Heart right ventricle (tissue), 16 donors: ENCODE measurements at regions not wholly inside any gene's neighbourhood (a gene's known extent, or its start where the extent isn't known, plus 50 kb on each side); places are given as distances from the start of the nearest gene placed in this dataset.

Experiments
- ATAC-seq, 8 donors: fragments of 200-7000 bp; cut with Tn5 transposase; one replicate each; pipeline ENCODE4 v1.9.1; 2020; ENCODE audit warnings: mild to moderate bottlenecking in 8 of 8, moderate library complexity in 8 of 8, moderate number of reproducible peaks in 1 of 8
- DNase-seq, 2 donors: peaks; one replicate each; pipeline ENCODE4 v3.0.0-alpha.2; 2020
- H3K27ac ChIP-seq, 10 donors: fragments of 200-600 bp; sonication (generic) in 2 of 10; one replicate each; pipeline versions ENCODE4 v1.5.0 to v1.8.0; 2020 to 2022; ENCODE audit warnings: mild to moderate bottlenecking in 3 of 10
- H3K27me3 ChIP-seq, 7 donors: fragments of 200-600 bp; one replicate each; pipeline ENCODE4 v1.8.0; 2021 to 2022; ENCODE audit warnings: mild to moderate bottlenecking in 2 of 7
- H3K36me3 ChIP-seq, 9 donors: fragments of 200-600 bp; sonication (generic) in 1 of 9; one replicate each; pipeline versions ENCODE4 v1.5.0 to v1.8.0; 2020 to 2022; ENCODE audit warnings: mild to moderate bottlenecking in 2 of 9
- H3K4me1 ChIP-seq, 9 donors: fragments of 200-600 bp; sonication (generic) in 1 of 9; one replicate each; pipeline versions ENCODE4 v1.5.0 to v1.8.0; 2020 to 2022; ENCODE audit warnings: mild to moderate bottlenecking in 4 of 9
- H3K4me3 ChIP-seq, 10 donors: fragments of 200-600 bp; sonication (generic) in 2 of 10; one replicate each; pipeline versions ENCODE4 v1.5.0 to v1.8.0; 2020 to 2022; ENCODE audit warnings: mild to moderate bottlenecking in 7 of 10, moderate library complexity in 2 of 10
- H3K9me3 ChIP-seq, 11 donors: fragments of 200-600 bp in 10 of 11; sonication (generic) in 2 of 11; one replicate each; pipeline versions ENCODE4 v1.5.0 to v1.8.0; 2013 to 2022; ENCODE audit warnings: mild to moderate bottlenecking in 2 of 11, control low read depth in 1 of 11, moderate library complexity in 1 of 11
- CTCF ChIP-seq, 9 donors: fragments of 200-600 bp; sonication (generic) in 2 of 9; IDR thresholded peaks; one replicate each; pipeline versions ENCODE4 v1.5.0 to v1.8.0; 2021 to 2022; ENCODE audit warnings: antibody characterized with exemption in 9 of 9, mild to moderate bottlenecking in 5 of 9, moderate library complexity in 1 of 9
- WGBS, 2 donors: extraction: QIAGEN DNeasy Blood & Tissue Kit; methylation state at CpG; one replicate each; pipeline ENCODE4 v1.1.7; 2013; ENCODE audit warnings: inconsistent platforms in 1 of 2; 5-methylcytosine and 5-hydroxymethylcytosine counted together
- intact Hi-C, 10 donors: fragments of 100-400 bp; cut with DNase I; formaldehyde crosslinking; loops; one replicate each; pipeline versions ENCODE4 v1.11.1 to v1.14.2; 2022
- donor health status: Arrhythmogenic right ventricular cardiomyopathy.
- donor health status: ischemic (EF 13 %, LVEDD 7.1; RV severe dilation, severe dysfunction).
- donor health status: healthy with polysubstance abuse.
- donor health status: DM: no; HTN: yes; CAD: no.
- donor health status: DM: no; HTN: no; CAD: no.
- donor health status: ischemic (EF 25% LVEDD 6.9; RV normal size, moderate dysfunction).
- donor health status: ischemic (EF 25% LVEDD 5.7; RV mildly dilated, moderate dysfunction).
- donor health status: healthy.
- donor health status: DM: yes; HTN: yes; CAD: no.
- donor health status: Ischemic cardiomyopathy.
- donor health status: ischemic (EF 35%, LVEDD 5.7; RV mildly dilated, moderate dysfunction).
- donor health status: nonischemic (EF 11% LVEDD 7.7; RV severe dilation, severe dysfunction).
- donor health status: DM: yes; HTN: yes; CAD: no.
- donor health status: PGD.
- donor health status: ischemic (EF 29% LVEDD 5.4; RV normal size, mild dysfunction).
- donor health status: nonischemic (EF 23%, LVEDD 6.1; RV moderate dilation, normal function).

DNA sequence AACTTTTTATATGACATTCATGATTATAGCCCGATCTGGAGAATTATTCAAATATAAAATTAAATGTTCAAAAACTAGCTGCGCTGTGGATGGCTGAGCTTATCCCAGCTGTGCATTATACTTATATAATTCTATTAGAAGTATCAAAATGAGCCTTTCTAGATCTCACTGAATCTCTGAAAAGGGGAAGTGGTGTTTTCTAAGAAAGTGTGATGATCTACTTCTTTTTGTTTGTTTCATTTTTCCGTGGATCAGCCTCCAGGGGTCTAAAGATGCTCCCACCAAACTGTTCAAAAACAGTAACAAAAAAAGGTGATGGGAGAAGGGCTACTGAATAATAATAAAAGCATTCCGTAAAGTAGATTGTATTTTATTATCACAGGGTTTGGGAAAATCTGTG, 411.3 kb upstream of the PSMD7 start:
- no peak overlapping the region for H3K27ac ChIP-seq
- no peaks in the 10 kb centered on the region for H3K9me3 ChIP-seq
- H3K4me3 ChIP-seq = no peak overlapping the region
- intact Hi-C loops = loop anchor here in 3 of 10 donors (10.0 kb wide), 3 partner anchors 69 to 1761 kb away; no protein-coding TSS in a partner anchor
- TF ChIP-seq CTCF (IDR thresholded peaks at IDR 0.05) = no peak
- 92 to 95% methylated on average over 4 of the region's 4 CpGs for WGBS, 2 donors
- ATAC-seq = no peak
- H3K4me1 ChIP-seq = peaks cover 0 to 15% (median 0%) of the 10 kb centered on the region in 9 donors
- H3K36me3 ChIP-seq = no peaks in the 10 kb centered on the region
- H3K27me3 ChIP-seq = peaks cover 0 to 45% (median 34%) of the 10 kb centered on the region in 7 donors
- no peak for DNase-seq

DNA sequence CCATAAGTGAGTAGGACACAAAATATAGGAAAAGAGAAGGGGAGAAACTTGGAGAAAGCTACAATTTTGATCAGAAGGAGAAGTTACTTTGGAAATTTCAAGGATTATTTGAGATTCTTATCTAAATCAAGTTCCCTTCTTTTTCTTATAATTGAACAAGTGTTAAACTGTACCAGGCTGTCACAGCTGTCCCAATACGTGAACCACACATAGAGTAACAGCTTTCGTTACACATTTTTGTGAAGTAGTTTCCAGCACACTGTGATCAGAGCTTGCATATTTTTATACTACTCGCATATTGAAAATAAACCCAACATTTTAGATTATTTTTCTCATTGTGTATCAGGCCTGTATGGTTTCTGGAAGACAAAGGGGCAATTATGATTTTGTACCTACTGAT, 412.8 kb upstream of the PSMD7 start:
- intact Hi-C loops = loop anchor here in 3 of 10 donors (10.0 kb wide), 3 partner anchors 71 to 1759 kb away; no protein-coding TSS in a partner anchor
- WGBS, 2 donors = 93 to 96% methylated on average over 3 of the region's 3 CpGs
- no peak for DNase-seq
- ATAC-seq = no peak
- TF ChIP-seq CTCF (IDR thresholded peaks at IDR 0.05) = no peak
- Histone ChIP-seq H3K27me3 (peaks cover 0 to 42% (median 20%) of the 10 kb centered on the region in 7 donors), H3K4me1 (peaks cover 0 to 6% (median 0%) of the 10 kb centered on the region in 9 donors), H3K27ac (no peak overlapping the region), H3K9me3 (no peaks in the 10 kb centered on the region), H3K4me3 (no peak overlapping the region), H3K36me3 (no peaks in the 10 kb centered on the region)

GRCh38 chr16:73883126-73883525, 413.5 kb upstream of the PSMD7 start:
- DNase-seq = no peak
- H3K36me3 ChIP-seq = no peaks in the 10 kb centered on the region
- H3K27me3 ChIP-seq = peaks cover 0 to 36% (median 15%) of the 10 kb centered on the region in 7 donors
- H3K27ac ChIP-seq = no peak overlapping the region
- WGBS, 2 donors = 81 to 89% methylated on average over 2 of the region's 2 CpGs
- TF ChIP-seq CTCF (IDR thresholded peaks at IDR 0.05) = no peak
- ATAC-seq = no peak
- no peaks in the 10 kb centered on the region for H3K9me3 ChIP-seq
- intact Hi-C loops = loop anchor here in 3 of 10 donors (10.0 kb wide), 3 partner anchors 72 to 1758 kb away; no protein-coding TSS in a partner anchor
- H3K4me3 ChIP-seq = no peak overlapping the region
- H3K4me1 ChIP-seq = peaks cover 0 to 6% (median 0%) of the 10 kb centered on the region in 9 donors

- intact Hi-C loops = loop anchor here in 3 of 10 donors (10.0 kb wide), 3 partner anchors 72 to 1758 kb away; no protein-coding TSS in a partner anchor
- TF ChIP-seq CTCF (IDR thresholded peaks at IDR 0.05) = no peak
Measured at GRCh38 chr16:73882651-73883050, 414.0 kb upstream of the PSMD7 start.

More at GRCh38 chr16:73882651-73883050, 414.0 kb upstream of the PSMD7 start:
- Histone ChIP-seq H3K4me3 (no peak overlapping the region), H3K27ac (no peak overlapping the region), H3K27me3 (peaks cover 0 to 31% (median 10%) of the 10 kb centered on the region in 7 donors), H3K9me3 (no peaks in the 10 kb centered on the region), H3K4me1 (peaks cover 0 to 6% (median 0%) of the 10 kb centered on the region in 9 donors), H3K36me3 (no peaks in the 10 kb centered on the region)
- DNase-seq = no peak
- WGBS, 2 donors = 84 to 87% methylated on average over 2 of the region's 2 CpGs
- ATAC-seq = no peak
